ENCODE measurements at regions not wholly inside any gene's neighbourhood (a gene's known extent, or its start where the extent isn't known, plus 50 kb on each side); places are given as distances from the start of the nearest gene placed in this dataset.

DNA sequence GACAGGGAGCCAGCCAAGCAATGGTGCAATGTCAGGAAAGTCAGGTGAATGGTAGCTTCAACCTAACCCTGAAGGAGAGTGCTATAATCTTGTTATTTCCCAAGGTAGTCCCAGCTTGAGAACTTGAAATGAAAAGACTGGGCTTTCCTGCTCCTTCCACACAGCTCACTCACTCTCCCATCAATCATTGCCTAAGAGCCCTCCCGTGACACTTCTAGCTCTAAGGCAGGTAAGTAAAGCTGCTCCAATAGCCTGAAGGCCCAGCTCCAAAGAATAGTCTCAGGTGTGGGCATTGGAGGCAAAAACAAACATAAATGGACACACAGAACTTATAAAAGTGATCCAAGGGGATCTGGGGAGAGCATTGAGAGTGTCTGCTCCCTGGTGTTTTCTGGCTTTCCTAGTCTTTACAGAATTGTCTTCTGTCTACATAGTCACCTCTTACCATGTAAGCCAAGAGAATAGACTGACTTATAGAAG is 63.1 kb upstream of the TBC1D5 start:
- TF ChIP-seq, protein P1, sequence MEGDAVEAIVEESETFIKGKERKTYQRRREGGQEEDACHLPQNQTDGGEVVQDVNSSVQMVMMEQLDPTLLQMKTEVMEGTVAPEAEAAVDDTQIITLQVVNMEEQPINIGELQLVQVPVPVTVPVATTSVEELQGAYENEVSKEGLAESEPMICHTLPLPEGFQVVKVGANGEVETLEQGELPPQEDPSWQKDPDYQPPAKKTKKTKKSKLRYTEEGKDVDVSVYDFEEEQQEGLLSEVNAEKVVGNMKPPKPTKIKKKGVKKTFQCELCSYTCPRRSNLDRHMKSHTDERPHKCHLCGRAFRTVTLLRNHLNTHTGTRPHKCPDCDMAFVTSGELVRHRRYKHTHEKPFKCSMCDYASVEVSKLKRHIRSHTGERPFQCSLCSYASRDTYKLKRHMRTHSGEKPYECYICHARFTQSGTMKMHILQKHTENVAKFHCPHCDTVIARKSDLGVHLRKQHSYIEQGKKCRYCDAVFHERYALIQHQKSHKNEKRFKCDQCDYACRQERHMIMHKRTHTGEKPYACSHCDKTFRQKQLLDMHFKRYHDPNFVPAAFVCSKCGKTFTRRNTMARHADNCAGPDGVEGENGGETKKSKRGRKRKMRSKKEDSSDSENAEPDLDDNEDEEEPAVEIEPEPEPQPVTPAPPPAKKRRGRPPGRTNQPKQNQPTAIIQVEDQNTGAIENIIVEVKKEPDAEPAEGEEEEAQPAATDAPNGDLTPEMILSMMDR (IDR thresholded peaks at IDR 0.05; ENCODE audit: insufficient read depth, missing control alignments) = no peak
- FAIRE-seq (no peak), DNase-seq (ENCODE audit: insufficient read length, low spot score) (no peak)

DNA sequence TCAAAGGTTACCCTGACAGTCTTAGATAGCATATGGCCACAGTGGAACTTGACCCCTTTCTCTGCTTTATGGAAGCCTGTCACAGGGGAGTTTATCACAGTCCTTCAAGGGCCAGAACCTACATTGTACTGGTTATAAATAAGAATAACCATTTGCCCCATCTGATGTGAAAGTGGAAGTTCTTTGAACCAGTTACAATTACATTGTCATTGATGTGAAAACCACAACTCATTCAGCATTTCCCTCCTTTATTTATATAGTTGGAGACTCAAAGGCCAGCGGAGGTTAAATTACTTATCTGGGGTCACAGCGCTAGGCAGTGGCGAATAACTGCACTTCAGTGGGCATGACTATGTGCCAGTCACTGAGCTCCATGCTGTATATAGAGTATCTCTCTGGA is 60.5 kb upstream of the TBC1D5 start:
- no peak for FAIRE-seq
- DNase-seq (ENCODE audit: insufficient read length, low spot score) = no peak
- TF ChIP-seq, protein P1 (IDR thresholded peaks at IDR 0.05; ENCODE audit: insufficient read depth, missing control alignments) = no peak

DNA sequence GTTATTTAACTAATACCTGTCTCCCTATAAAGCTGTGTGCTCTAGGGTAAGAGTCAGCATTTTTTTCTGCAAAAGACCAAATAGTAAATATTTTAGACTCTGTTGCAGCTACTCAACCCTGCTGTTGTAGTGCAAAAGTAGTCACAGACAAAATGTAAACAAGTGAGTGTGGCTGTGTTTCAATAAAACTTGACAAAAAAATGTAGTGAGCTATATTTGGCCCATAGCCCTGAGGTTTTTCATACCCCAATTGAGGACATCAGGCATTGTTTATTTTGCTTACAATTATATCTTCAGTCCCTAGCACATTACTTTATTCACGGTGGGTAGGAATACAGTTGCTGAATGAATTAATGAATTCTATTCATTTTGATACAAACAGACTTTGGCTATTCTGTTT is 58.7 kb upstream of the TBC1D5 start:
- DNase-seq (ENCODE audit: insufficient read length, low spot score) (no peak), FAIRE-seq (no peak)
- TF ChIP-seq, protein P1 (IDR thresholded peaks at IDR 0.05; ENCODE audit: insufficient read depth, missing control alignments) = no peak

DNA sequence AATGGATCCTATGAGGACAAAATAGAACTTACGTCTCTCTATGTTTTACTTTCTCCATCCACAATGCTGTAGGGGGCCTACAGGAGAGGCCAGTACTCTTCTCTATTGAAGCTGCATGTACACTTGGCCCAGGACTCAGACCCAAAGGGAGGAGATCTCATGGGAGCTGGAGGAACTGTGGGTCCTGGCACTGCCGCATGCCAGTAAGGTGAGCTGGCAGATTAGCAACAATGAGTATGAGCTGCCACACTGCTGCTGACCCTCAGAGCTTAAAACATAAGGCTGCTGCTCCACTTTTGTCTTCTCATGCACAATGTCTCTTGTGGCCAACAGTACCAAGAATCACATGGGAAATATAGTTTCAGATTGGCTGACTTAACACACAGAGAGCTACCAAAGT is 57.8 kb upstream of the TBC1D5 start:
- DNase-seq (ENCODE audit: insufficient read length, low spot score) (no peak), FAIRE-seq (no peak)
- TF ChIP-seq, protein P1 (IDR thresholded peaks at IDR 0.05; ENCODE audit: insufficient read depth, missing control alignments) = no peak

DNA sequence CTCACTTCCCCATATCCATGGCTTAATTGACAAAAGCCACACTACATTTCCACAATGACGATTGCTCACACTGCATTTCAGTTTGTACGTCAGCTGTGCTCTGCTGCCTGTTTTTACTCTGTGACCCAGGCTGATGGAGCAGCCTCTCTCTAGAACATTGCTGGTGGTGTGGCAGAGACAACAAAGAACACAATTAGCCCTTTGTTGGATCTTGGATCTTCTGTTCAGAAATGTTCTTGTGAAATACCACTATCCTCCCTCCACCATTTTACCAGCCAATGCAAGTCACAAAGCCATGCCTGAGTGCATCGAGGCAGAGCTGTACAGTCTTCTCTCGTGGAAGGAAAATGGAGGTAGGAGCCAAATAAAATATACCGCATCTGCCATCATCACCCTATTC is 56.9 kb upstream of the TBC1D5 start:
- FAIRE-seq (no peak), DNase-seq (ENCODE audit: insufficient read length, low spot score) (no peak)
- TF ChIP-seq, protein P1 (IDR thresholded peaks at IDR 0.05; ENCODE audit: insufficient read depth, missing control alignments) = no peak

DNA sequence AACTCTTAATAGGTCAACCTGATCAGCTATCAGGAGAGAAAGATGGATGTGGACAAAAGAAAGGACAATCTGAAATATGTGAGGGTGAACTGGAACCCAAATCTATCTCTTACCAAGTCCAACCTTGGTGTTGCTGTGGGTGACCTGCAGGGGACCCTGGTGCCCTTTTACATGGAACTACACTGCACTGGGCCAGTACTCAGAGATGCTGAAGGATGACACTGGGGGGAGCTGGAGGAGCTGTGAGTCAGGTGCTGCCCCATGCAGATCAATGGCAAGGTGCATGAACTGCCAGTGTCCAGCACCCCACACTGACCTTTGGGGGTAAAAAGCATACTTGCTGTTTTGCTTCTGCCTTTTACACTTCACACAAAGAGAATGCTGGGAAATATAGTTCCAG is 55.6 kb upstream of the TBC1D5 start:
- FAIRE-seq (no peak), DNase-seq (ENCODE audit: insufficient read length, low spot score) (no peak)
- TF ChIP-seq, protein P1 (IDR thresholded peaks at IDR 0.05; ENCODE audit: insufficient read depth, missing control alignments) = no peak

DNA sequence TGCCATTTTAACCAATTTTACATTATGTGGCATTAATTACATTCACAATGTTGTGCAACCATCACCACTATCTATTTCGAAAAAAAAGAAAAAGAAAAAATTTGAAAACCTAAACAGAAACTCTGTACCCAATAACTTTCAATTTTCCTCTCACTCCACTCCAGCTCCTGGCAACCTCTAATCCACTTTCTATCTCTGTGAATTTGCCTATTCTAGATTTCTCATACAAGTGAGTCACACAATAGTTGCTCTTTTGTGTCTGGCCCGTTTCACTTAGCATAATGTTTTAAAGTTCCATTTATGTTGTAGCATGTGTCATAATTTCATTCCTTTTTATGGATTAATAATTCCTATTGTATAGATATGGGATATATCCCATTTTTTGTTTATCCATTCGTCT is 53.3 kb upstream of the TBC1D5 start:
- no peak for FAIRE-seq
- no peak for DNase-seq (ENCODE audit: insufficient read length, low spot score)

More for the DNA sequence above, 53.3 kb upstream of the TBC1D5 start:
- TF ChIP-seq, protein P1 (IDR thresholded peaks at IDR 0.05; ENCODE audit: insufficient read depth, missing control alignments) = no peak

All from D721Med (cell line).